Kidney epithelial cell (primary cell): ENCODE measurements at regions not wholly inside any gene's neighbourhood (a gene's known extent, or its start where the extent isn't known, plus 50 kb on each side); places are given as distances from the start of the nearest gene placed in this dataset.
"Not testable (repeated sequence)": the region's sequence is repeated elsewhere in the genome, so short reads cannot be mapped to it uniquely, and the experiment has no call there.

Experiments used
- DNase-seq: peaks from one replicate; pipeline ENCODE4 v3.0.0-alpha.2; 2010; ENCODE audit warnings: low read depth
- H3K27me3 ChIP-seq: 2 replicates; pipeline ENCODE4 v1.6.0; 2011; ENCODE audit warnings: low read length; ENCODE audit not compliant: control insufficient read depth, insufficient read depth
- H3K36me3 ChIP-seq: 2 replicates; pipeline ENCODE4 v1.5.1; 2011; ENCODE audit warnings: low read length; ENCODE audit not compliant: control insufficient read depth, insufficient read depth
- H3K4me3 ChIP-seq: 2 replicates; pipeline ENCODE4 v1.5.1; 2011; ENCODE audit warnings: low read depth, mild to moderate bottlenecking, control low read depth, low read length
- TF ChIP-seq, protein P1 (sequence below): IDR thresholded peaks from 2 replicates; pipeline ENCODE4 v1.5.1; 2011; ENCODE audit warnings: mild to moderate bottlenecking, moderate library complexity, low read length, control low read depth, inconsistent platforms; ENCODE audit not compliant: insufficient read depth, poor library complexity, severe bottlenecking

DNA sequence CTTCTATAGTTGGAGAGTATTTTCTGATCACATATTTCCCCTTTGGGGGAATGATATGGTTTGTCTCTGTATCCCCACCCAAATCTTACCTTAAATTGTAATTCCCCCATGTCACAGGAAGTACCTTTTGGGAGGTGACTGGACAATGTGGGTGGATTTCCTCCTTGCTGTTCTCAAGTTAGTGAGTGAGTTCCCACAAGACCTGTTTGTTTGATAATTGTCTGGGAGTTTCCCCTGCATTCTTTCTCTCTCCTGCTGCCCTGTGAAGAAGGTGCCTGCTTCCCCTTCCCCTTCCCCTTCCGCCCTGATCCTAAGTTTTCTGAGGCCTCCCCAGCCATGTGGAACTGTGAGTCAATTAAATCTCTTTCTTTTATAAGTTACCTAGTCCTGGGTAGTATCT lies 222.7 kb upstream of the SLC39A10 start:
- Histone ChIP-seq H3K4me3 (no peak overlapping the region), H3K36me3 (no peaks in the 10 kb centered on the region), H3K27me3 (no peaks in the 10 kb centered on the region)
- TF ChIP-seq, protein P1, sequence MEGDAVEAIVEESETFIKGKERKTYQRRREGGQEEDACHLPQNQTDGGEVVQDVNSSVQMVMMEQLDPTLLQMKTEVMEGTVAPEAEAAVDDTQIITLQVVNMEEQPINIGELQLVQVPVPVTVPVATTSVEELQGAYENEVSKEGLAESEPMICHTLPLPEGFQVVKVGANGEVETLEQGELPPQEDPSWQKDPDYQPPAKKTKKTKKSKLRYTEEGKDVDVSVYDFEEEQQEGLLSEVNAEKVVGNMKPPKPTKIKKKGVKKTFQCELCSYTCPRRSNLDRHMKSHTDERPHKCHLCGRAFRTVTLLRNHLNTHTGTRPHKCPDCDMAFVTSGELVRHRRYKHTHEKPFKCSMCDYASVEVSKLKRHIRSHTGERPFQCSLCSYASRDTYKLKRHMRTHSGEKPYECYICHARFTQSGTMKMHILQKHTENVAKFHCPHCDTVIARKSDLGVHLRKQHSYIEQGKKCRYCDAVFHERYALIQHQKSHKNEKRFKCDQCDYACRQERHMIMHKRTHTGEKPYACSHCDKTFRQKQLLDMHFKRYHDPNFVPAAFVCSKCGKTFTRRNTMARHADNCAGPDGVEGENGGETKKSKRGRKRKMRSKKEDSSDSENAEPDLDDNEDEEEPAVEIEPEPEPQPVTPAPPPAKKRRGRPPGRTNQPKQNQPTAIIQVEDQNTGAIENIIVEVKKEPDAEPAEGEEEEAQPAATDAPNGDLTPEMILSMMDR: no peak
- no peak for DNase-seq

DNA sequence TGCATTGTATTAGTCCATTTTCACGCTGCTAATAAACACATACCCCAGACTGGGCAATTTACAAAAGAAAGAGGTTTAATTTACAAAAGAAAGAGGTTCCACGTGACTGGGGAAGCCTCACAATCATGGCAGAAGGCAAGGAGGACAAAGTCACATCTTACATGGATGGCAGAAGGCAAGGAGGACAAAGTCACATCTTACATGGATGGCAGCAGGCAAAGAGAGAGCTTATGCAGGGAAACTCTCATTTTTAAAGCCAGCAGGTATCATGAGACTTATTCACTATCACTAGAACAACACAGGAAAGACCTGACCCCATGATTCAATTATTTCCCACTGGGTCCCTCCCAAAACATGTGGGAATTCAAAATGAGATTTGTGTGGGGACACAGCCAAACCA lies 223.3 kb upstream of the SLC39A10 start:
- H3K4me3 ChIP-seq, H3K27me3 ChIP-seq, DNase-seq, H3K36me3 ChIP-seq: not testable (repeated sequence)

DNA sequence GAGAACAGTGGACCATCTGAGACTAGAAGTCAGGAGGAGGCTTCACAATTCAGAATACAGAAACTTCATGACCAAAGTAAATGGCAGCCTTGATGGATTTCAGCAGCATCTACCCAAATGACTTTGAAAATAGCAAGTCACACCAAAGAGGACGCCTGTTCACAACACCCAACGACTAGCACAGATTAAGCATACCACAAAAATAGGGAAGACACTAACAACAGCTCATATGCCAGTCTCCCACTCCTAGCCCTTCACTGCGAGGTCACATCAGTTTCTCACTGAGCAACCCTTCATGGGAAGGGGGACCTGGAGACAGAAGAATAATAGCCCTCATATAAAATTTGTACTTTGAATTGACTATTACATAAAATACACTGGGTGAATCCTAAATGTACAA lies 228.4 kb upstream of the SLC39A10 start:
- TF ChIP-seq, protein P1: no peak
- Histone ChIP-seq H3K27me3 (no peaks in the 10 kb centered on the region), H3K36me3 (no peaks in the 10 kb centered on the region), H3K4me3 (no peak overlapping the region)
- DNase-seq: no peak

DNA sequence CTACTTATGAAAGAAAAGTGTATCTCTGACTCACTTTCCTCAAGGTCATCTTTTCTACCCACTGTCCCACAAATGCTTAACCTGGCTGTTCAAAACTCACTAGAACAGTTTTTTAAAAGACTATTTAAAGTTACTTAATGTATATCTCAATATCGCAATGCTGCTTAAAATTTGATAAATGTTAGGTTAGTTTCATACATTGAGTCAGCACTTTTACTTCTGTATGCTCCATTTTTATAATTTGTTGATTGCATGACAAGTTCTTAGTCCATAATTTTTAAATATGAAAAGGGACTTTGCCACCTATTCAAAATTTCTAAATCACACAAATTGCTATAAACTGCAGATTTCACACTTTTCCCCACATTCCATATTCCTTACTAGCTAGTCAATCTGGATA lies 231.7 kb upstream of the SLC39A10 start:
- DNase-seq: no peak
- H3K4me3 ChIP-seq: no peak overlapping the region
- H3K36me3 ChIP-seq: no peaks in the 10 kb centered on the region
- H3K27me3 ChIP-seq: no peaks in the 10 kb centered on the region
- TF ChIP-seq, protein P1: no peak

DNA sequence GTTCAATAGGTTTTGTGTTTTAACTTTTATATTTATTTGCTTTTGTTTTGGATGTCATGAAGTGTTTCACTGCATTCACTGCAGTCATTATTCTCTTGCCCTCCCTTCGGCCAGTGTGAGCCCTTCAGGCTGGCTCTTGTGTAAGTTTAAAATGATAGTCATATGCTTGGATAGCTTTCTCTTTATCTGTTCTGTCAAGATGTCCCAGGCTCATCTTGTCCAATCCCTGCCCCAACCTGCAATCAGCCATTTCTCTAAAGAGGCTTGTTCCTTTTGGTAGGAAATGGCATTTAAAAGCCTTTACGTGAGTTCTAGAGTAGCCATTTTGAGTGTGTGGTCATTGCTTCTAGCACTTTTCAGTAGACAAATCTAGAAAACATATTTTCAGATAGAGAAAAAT lies 238.0 kb upstream of the SLC39A10 start:
- no peaks in the 10 kb centered on the region for H3K36me3 ChIP-seq
- TF ChIP-seq, protein P1: no peak
- DNase-seq: no peak
- H3K4me3 ChIP-seq: no peak overlapping the region
- H3K27me3 ChIP-seq: no peaks in the 10 kb centered on the region

DNA sequence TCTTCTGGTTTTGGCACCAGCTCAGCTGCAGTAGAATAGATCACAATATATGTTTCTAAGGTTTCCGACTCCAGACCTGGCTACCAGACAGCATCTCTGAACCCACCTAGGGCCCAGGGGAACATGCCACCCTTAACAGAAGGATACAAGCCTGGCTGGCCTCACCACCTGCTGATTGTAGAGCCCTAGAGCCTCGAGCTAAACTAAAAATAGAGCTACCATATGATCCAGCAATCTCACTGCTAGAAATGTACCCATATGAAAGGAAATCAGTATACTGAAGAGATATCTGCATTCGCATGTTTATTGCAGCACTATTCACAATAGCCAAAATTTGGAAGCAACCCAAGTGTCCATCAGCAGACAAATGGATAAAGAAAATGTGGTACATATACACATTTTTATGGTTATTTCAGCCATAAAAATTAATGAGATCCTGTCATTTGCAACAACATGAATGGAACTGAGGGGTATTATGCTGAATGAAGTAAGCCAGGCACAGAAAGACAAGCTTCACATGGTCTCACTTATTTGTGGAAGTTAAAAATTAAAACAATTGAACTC lies 242.4 kb upstream of the SLC39A10 start:
- DNase-seq: no peak
- H3K4me3 ChIP-seq: no peak overlapping the region
- H3K27me3 ChIP-seq: no peaks in the 10 kb centered on the region
- H3K36me3 ChIP-seq: no peaks in the 10 kb centered on the region
- TF ChIP-seq, protein P1: no peak
